HCT116 (cell line): ENCODE measurements at regions not wholly inside any gene's neighbourhood (a gene's known extent, or its start where the extent isn't known, plus 50 kb on each side); places are given as distances from the start of the nearest gene placed in this dataset.

Experiments
- ATAC-seq: fragments of 200-7000 bp; cut with Tn5 transposase; 2 replicates; pipeline ENCODE4 v1.9.1; 2020; ENCODE audit warnings: mild to moderate bottlenecking, moderate library complexity
- BruUV-seq: library from RNA; stranded (reverse); fragments of 400-500 nt; replicated peaks from 2 replicates; lab custom pipeline; 2021; lab: Mats Ljungman, UMichigan
- CTCF ChIA-PET: fragments of 300-600 bp; sonication (Branson Sonifier 250); formaldehyde crosslinking; loops from one replicate; lab custom pipeline; 2021; ENCODE audit warnings: antibody characterized with exemption; lab: Charles Lee
- POLR2A ChIA-PET: fragments of 300-600, 350-600 bp; sonication (Branson Sonifier 250); formaldehyde crosslinking; loops from one replicate; lab custom pipeline; 2021; ENCODE audit warnings: antibody characterized with exemption; lab: Charles Lee
- RAD21 ChIA-PET, 2 experiments: fragments of 300-600 bp; sonication (Branson Sonifier 250); formaldehyde crosslinking; loops; one replicate each; lab custom pipeline; 2023; ENCODE audit warnings: low total read pairs in 2 of 2; ENCODE audit not compliant: uncharacterized antibody in 2 of 2, unreplicated experiment in 2 of 2, low non-redundant PET in 1 of 2; lab: Charles Lee
- DNase-seq: peaks from one replicate; pipeline ENCODE4 v3.0.0-alpha.2; 2010; ENCODE audit warnings: low read depth, low spot score
- H2AFZ ChIP-seq: fragments of 200-600 bp; shearing (Covaris generic), sonication (generic); 2 replicates; pipeline ENCODE4 v1.6.1; 2017; ENCODE audit warnings: low read depth, mixed run types, mixed read lengths, antibody characterized with exemption, low read length; ENCODE audit not compliant: poor library complexity, severe bottlenecking
- H3K27ac ChIP-seq: 2 replicates; pipeline ENCODE4 v1.5.1; 2012; ENCODE audit warnings: low read depth, low read length
- H3K27me3 ChIP-seq: fragments of 200-600 bp; sonication (generic); 2 replicates; pipeline ENCODE4 v1.6.1; 2016; ENCODE audit warnings: mixed run types, low read length, mixed read lengths; ENCODE audit not compliant: insufficient read depth
- H3K36me3 ChIP-seq, 2 experiments: fragments of 200-500 bp in 1 of 2; fragments of 200-600 bp in 1 of 2; sonication (Bioruptor generic) in 1 of 2; sonication (generic) in 1 of 2; 2 replicates each; pipeline versions ENCODE4 v1.5.1 to v1.6.1; 2014 to 2016; ENCODE audit warnings: low read length in 2 of 2, inconsistent platforms in 1 of 2, mixed read lengths in 1 of 2, mixed run types in 1 of 2; ENCODE audit not compliant: insufficient read depth in 2 of 2, control insufficient read depth in 1 of 2
- H3K4me1 ChIP-seq, 2 experiments: fragments of 200-600 bp in 1 of 2; sonication (generic) in 1 of 2; 2 replicates each; pipeline versions ENCODE4 v1.5.1 to v1.6.1; 2012 to 2017; ENCODE audit warnings: low read length in 2 of 2, inconsistent platforms in 1 of 2, mild to moderate bottlenecking in 1 of 2, mixed read lengths in 1 of 2, mixed run types in 1 of 2, moderate library complexity in 1 of 2; ENCODE audit not compliant: insufficient read depth in 2 of 2, control insufficient read depth in 1 of 2
- H3K4me2 ChIP-seq: fragments of 200-600 bp; sonication (generic); 2 replicates; pipeline ENCODE4 v1.6.1; 2017; ENCODE audit warnings: mixed run types, low read length, mixed read lengths
- H3K4me3 ChIP-seq, 2 experiments: fragments of 200-600 bp in 1 of 2; sonication (generic) in 1 of 2; replicated peaks in 1 of 2; 2 replicates each; pipeline ENCODE4 v1.5.1; 2011 to 2016; ENCODE audit warnings: low read length in 2 of 2, control low read depth in 1 of 2, low read depth in 1 of 2, mild to moderate bottlenecking in 1 of 2, mixed read lengths in 1 of 2, mixed run types in 1 of 2
- H3K79me2 ChIP-seq: fragments of 200-600 bp; sonication (generic); 2 replicates; pipeline ENCODE4 v1.6.1; 2017; ENCODE audit warnings: mild to moderate bottlenecking, mixed run types, low read length, moderate library complexity, mixed read lengths; ENCODE audit not compliant: insufficient read depth
- H3K9ac ChIP-seq: fragments of 200-600 bp; sonication (generic); 2 replicates; pipeline ENCODE4 v1.6.1; 2016; ENCODE audit warnings: low read length, mixed read lengths
- H3K9me2 ChIP-seq: fragments of 200-600 bp; sonication (generic), shearing (Covaris generic); 2 replicates; pipeline ENCODE4 v1.6.1; 2017; ENCODE audit warnings: mixed run types, mild to moderate bottlenecking, moderate library complexity; ENCODE audit not compliant: insufficient read depth
- H3K9me3 ChIP-seq, 2 experiments: fragments of 200-500 bp in 1 of 2; fragments of 200-600 bp in 1 of 2; sonication (Bioruptor generic) in 1 of 2; sonication (generic) in 1 of 2; 2 replicates each; pipeline ENCODE4 v1.6.1; 2014 to 2017; ENCODE audit warnings: low read length in 2 of 2, mixed read lengths in 2 of 2, inconsistent platforms in 1 of 2, low read depth in 1 of 2, mild to moderate bottlenecking in 1 of 2, mixed run types in 1 of 2, moderate library complexity in 1 of 2; ENCODE audit not compliant: control insufficient read depth in 1 of 2, insufficient read depth in 1 of 2
- H4K20me1 ChIP-seq: fragments of 200-600 bp; sonication (generic), shearing (Covaris generic); 2 replicates; pipeline ENCODE4 v1.6.1; 2017; ENCODE audit warnings: mixed run types, mild to moderate bottlenecking, moderate library complexity; ENCODE audit not compliant: insufficient read depth
- ATF3 ChIP-seq: IDR thresholded peaks from 2 replicates; pipeline ENCODE4 v1.6.1; 2012
- CBX3 ChIP-seq: IDR thresholded peaks from 2 replicates; pipeline ENCODE4 v1.6.1; 2012; ENCODE audit warnings: low read depth
- CEBPB ChIP-seq: IDR thresholded peaks from 2 replicates; pipeline ENCODE4 v1.6.1; 2012; ENCODE audit warnings: low read depth
- EGR1 ChIP-seq: IDR thresholded peaks from 2 replicates; pipeline ENCODE4 v1.6.1; 2012; ENCODE audit warnings: low read depth
- EZH2phosphoT487 ChIP-seq: fragments of 200-600 bp; IDR thresholded peaks from 2 replicates; pipeline ENCODE4 v1.6.1; 2018; ENCODE audit warnings: antibody characterized with exemption, borderline replicate concordance
- FOSL1 ChIP-seq: IDR thresholded peaks from 2 replicates; pipeline ENCODE4 v1.6.1; 2012; ENCODE audit warnings: low read depth
- POLR2A ChIP-seq: IDR thresholded peaks from 2 replicates; pipeline ENCODE4 v1.7.0; 2011; ENCODE audit warnings: borderline replicate concordance; ENCODE audit not compliant: insufficient read depth, insufficient read length; ENCODE audit errors: extremely low read depth
- SRF ChIP-seq: IDR thresholded peaks from 2 replicates; pipeline ENCODE4 v1.6.1; 2012; ENCODE audit warnings: low read depth
- TCF7L2 ChIP-seq: IDR thresholded peaks from 2 replicates; pipeline ENCODE4 v1.7.0; 2011; ENCODE audit warnings: borderline replicate concordance, inconsistent platforms; ENCODE audit not compliant: insufficient read depth, insufficient read length; ENCODE audit errors: extremely low read depth
- ZFX ChIP-seq: fragments of 450-650 bp; IDR thresholded peaks from 2 replicates; pipeline ENCODE4 v1.6.1; 2017
- intact Hi-C: fragments of 100-400 bp; cut with micrococcal nuclease; formaldehyde crosslinking; loops from 2 replicates; pipeline ENCODE4 v1.10.0; 2022
- TF ChIP-seq, protein P1 (sequence below): IDR thresholded peaks from 2 replicates; pipeline ENCODE4 v1.6.1; 2011; ENCODE audit warnings: mild to moderate bottlenecking, low read length, moderate library complexity; ENCODE audit not compliant: insufficient replicate concordance; ENCODE audit errors: extremely low read depth
- TF ChIP-seq, protein P2 (sequence below): IDR thresholded peaks from 2 replicates; pipeline ENCODE4 v1.6.1; 2012

DNA sequence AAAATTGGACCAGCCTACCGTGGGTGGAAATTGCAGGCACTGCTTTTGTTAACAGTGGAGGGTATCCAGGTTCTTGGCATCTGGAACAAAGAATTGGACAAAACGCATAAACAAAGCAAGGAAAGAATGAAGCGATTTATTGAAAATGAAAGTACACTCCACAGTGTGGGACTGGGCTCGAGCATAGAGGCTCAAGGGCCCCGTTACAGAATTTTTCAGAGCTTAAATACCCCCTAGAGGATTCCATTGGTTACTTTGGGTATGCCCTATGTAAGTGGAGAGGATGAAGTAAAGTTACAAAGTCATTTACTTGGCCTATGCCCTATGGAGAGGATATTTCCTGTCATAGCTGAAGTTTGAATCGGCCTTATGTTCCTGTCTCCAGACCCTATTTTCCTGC, 85.3 kb downstream of the GLUD2 start (continued):
- TF ChIP-seq, protein P1, sequence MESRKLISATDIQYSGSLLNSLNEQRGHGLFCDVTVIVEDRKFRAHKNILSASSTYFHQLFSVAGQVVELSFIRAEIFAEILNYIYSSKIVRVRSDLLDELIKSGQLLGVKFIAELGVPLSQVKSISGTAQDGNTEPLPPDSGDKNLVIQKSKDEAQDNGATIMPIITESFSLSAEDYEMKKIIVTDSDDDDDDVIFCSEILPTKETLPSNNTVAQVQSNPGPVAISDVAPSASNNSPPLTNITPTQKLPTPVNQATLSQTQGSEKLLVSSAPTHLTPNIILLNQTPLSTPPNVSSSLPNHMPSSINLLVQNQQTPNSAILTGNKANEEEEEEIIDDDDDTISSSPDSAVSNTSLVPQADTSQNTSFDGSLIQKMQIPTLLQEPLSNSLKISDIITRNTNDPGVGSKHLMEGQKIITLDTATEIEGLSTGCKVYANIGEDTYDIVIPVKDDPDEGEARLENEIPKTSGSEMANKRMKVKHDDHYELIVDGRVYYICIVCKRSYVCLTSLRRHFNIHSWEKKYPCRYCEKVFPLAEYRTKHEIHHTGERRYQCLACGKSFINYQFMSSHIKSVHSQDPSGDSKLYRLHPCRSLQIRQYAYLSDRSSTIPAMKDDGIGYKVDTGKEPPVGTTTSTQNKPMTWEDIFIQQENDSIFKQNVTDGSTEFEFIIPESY, result no peak
- TF ChIP-seq EGR1, result no peak
- TF ChIP-seq ZFX, result no peak
- no peak for TF ChIP-seq FOSL1
- no peak for TF ChIP-seq SRF
- no peak for TF ChIP-seq TCF7L2

DNA sequence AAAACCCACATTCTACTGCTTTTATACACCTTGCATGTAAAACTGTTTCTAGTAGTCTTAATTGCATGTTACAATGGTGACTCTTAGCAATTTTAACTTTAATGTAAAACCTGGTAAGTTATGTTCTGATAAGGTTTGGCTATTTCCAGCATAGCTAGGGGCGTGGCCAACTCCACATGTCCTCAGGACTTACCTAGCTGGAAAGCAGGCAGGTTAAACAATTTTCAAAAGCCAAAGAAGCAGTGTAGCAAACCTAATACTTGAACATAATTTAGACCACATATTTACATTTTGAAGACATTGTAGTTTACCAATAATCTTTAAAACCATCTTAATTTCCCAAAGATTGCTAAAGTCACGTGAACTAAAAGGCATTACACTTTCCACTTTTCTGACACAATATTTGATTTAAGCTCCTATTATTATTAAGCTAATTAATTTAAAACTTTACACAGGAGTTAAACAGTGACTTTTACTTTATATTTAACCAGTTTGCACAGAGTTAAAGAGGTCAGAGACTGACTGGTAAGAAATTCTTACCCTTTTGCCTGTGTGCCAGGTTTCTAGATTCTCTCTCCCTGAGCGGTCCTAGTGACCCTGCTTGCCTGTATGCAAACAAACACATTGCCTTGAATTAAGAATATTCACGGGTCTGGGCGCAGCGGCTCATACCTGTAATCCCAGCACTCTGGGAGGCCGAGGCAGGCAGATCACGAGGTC, 88.2 kb downstream of the GLUD2 start:
- Histone ChIP-seq H3K27ac (no peak overlapping the region), H3K36me3 (no peaks in the 10 kb centered on the region), H3K27me3 (no peaks in the 10 kb centered on the region), H3K4me1 (no peaks in the 10 kb centered on the region), H3K4me3 (no peak overlapping the region), H3K9me3 (no peaks in the 10 kb centered on the region), H2AFZ (no peak overlapping the region), H3K4me2 (no peak overlapping the region), H3K9me2 (no peaks in the 10 kb centered on the region), H3K79me2 (no peaks in the 10 kb centered on the region)
- ChIA-PET RAD21 (no interaction called here), CTCF (no interaction called here), POLR2A (no interaction called here)
- intact Hi-C loops, result no loop called here
- no peak for DNase-seq
- no TSS peak for BruUV-seq
- no peak for ATAC-seq
- TF ChIP-seq ATF3, result no peak
- no peak for TF ChIP-seq EZH2phosphoT487
- TF ChIP-seq FOSL1, result no peak
- no peak for TF ChIP-seq POLR2A
- TF ChIP-seq CBX3, result no peak
- TF ChIP-seq, protein P2, sequence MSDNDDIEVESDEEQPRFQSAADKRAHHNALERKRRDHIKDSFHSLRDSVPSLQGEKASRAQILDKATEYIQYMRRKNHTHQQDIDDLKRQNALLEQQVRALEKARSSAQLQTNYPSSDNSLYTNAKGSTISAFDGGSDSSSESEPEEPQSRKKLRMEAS, result no peak
- no peak for TF ChIP-seq CEBPB
- no peak for TF ChIP-seq TCF7L2
- TF ChIP-seq, all 23 proteins: peak for 0
- Histone ChIP-seq H3K9ac (no peak overlapping the region), H4K20me1 (no peaks in the 10 kb centered on the region)
